Heart left ventricle (tissue), 13 donors: ENCODE measurements at regions not wholly inside any gene's neighbourhood (a gene's known extent, or its start where the extent isn't known, plus 50 kb on each side); places are given as distances from the start of the nearest gene placed in this dataset.

Source experiments
- POLR2A ChIP-seq, 2 donors: fragments of 450-650 bp; IDR thresholded peaks; one replicate each; pipeline ENCODE4 v1.6.1; 2017; ENCODE audit warnings: antibody characterized with exemption in 2 of 2, mild to moderate bottlenecking in 2 of 2, moderate library complexity in 2 of 2
- TF ChIP-seq, protein P1 (sequence below), 12 donors: fragments of 200-600 bp; sonication (generic) in 4 of 12; IDR thresholded peaks; one replicate each; pipeline versions ENCODE4 v1.5.0 to v1.8.0; 2018 to 2022; ENCODE audit warnings: antibody characterized with exemption in 12 of 12, mild to moderate bottlenecking in 5 of 12
- donor health status: ischemic (EF 13 %, LVEDD 7.1; RV severe dilation, severe dysfunction).
- donor health status: DM: no; HTN: yes; CAD: no.
- donor health status: DM: no; HTN: no; CAD: no.
- donor health status: ischemic (EF 25% LVEDD 6.9; RV normal size, moderate dysfunction).
- donor health status: ischemic (EF 25% LVEDD 5.7; RV mildly dilated, moderate dysfunction).
- donor health status: ischemic (EF 35%, LVEDD 5.7; RV mildly dilated, moderate dysfunction).
- donor health status: nonischemic (EF 11% LVEDD 7.7; RV severe dilation, severe dysfunction).
- donor health status: DM: yes; HTN: yes; CAD: no.
- donor health status: PGD.
- donor health status: ischemic (EF 29% LVEDD 5.4; RV normal size, mild dysfunction).
- donor health status: nonischemic (EF 23%, LVEDD 6.1; RV moderate dilation, normal function).

GRCh38 chr13:79018166-79018565 lies 359.2 kb upstream of the OBI1 start:
- TF ChIP-seq, protein P1, sequence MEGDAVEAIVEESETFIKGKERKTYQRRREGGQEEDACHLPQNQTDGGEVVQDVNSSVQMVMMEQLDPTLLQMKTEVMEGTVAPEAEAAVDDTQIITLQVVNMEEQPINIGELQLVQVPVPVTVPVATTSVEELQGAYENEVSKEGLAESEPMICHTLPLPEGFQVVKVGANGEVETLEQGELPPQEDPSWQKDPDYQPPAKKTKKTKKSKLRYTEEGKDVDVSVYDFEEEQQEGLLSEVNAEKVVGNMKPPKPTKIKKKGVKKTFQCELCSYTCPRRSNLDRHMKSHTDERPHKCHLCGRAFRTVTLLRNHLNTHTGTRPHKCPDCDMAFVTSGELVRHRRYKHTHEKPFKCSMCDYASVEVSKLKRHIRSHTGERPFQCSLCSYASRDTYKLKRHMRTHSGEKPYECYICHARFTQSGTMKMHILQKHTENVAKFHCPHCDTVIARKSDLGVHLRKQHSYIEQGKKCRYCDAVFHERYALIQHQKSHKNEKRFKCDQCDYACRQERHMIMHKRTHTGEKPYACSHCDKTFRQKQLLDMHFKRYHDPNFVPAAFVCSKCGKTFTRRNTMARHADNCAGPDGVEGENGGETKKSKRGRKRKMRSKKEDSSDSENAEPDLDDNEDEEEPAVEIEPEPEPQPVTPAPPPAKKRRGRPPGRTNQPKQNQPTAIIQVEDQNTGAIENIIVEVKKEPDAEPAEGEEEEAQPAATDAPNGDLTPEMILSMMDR (IDR thresholded peaks at IDR 0.05): no peak
- no peak for TF ChIP-seq POLR2A (IDR thresholded peaks at IDR 0.05)
